ENCODE measurements at regions not wholly inside any gene's neighbourhood (a gene's known extent, or its start where the extent isn't known, plus 50 kb on each side); places are given as distances from the start of the nearest gene placed in this dataset.

DNA sequence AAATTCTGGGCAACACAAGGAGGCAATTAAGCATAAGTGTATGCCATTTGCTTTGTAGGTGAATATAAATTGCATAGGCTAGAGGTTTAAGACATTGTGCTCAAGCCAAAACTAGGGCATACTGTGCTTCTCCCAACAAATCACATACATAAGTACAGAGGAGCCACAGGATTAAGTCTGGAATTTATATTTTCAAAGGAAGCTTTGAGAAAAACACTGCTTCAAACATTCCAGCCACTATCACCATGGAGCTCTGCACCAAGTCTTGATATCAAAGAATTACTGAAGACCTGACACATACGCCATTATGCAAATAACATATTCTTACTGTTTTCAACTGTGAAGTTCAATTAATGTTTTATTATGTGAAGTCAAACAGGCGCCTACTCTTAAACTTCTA lies 119.4 kb upstream of the NPHP3 start:
- Mint-ChIP-seq H3K27me3 (ENCODE audit: unreplicated experiment) (peaks cover 1% of the 10 kb centered on the region), H3K4me1 (ENCODE audit: unreplicated experiment) (peaks cover 3% of the 10 kb centered on the region), H3K9me3 (ENCODE audit: unreplicated experiment) (no peaks in the 10 kb centered on the region), H3K36me3 (ENCODE audit: low read depth, unreplicated experiment) (no peaks in the 10 kb centered on the region), H3K4me3 (ENCODE audit: unreplicated experiment) (no peak overlapping the region), H3K27ac (ENCODE audit: unreplicated experiment) (no peak overlapping the region)
- DNase-seq (ENCODE audit: low spot score) = no peak
- TF ChIP-seq, protein P1, sequence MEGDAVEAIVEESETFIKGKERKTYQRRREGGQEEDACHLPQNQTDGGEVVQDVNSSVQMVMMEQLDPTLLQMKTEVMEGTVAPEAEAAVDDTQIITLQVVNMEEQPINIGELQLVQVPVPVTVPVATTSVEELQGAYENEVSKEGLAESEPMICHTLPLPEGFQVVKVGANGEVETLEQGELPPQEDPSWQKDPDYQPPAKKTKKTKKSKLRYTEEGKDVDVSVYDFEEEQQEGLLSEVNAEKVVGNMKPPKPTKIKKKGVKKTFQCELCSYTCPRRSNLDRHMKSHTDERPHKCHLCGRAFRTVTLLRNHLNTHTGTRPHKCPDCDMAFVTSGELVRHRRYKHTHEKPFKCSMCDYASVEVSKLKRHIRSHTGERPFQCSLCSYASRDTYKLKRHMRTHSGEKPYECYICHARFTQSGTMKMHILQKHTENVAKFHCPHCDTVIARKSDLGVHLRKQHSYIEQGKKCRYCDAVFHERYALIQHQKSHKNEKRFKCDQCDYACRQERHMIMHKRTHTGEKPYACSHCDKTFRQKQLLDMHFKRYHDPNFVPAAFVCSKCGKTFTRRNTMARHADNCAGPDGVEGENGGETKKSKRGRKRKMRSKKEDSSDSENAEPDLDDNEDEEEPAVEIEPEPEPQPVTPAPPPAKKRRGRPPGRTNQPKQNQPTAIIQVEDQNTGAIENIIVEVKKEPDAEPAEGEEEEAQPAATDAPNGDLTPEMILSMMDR (IDR thresholded peaks at IDR 0.05; ENCODE audit: unreplicated experiment) = no peak

DNA sequence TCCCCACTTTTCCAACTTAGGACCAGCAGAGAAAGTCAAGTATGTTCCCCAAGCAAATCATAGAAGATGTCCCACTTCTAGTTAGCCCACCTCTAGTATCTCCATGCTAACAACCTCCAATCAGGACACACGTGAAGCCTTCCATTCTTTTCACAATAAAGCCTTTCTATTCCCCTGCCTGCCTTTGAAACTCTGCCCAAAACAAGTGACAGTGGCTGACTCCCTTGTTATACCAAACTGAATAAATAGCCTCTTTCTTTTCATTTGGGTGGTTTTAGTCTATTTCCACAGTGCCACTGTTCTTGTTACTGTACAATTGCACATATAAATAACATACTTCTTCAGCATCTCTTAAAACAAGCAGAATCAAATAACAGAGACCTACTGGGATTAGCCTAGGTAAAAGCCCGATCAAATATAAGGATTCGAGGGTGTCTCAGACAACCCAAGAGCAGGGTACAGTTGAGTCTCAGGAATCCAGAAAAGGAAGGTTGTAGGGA lies 118.0 kb upstream of the NPHP3 start:
- no peak for DNase-seq (ENCODE audit: low spot score)
- no peak overlapping the region for H3K27ac Mint-ChIP-seq (ENCODE audit: unreplicated experiment)
- TF ChIP-seq, protein P1 (IDR thresholded peaks at IDR 0.05; ENCODE audit: unreplicated experiment) = no peak
- H3K27me3 Mint-ChIP-seq (ENCODE audit: unreplicated experiment) = peaks cover 1% of the 10 kb centered on the region
- no peaks in the 10 kb centered on the region for H3K36me3 Mint-ChIP-seq (ENCODE audit: low read depth, unreplicated experiment)
- H3K9me3 Mint-ChIP-seq (ENCODE audit: unreplicated experiment) = no peaks in the 10 kb centered on the region
- peaks cover 3% of the 10 kb centered on the region for H3K4me1 Mint-ChIP-seq (ENCODE audit: unreplicated experiment)
- no peak overlapping the region for H3K4me3 Mint-ChIP-seq (ENCODE audit: unreplicated experiment)

DNA sequence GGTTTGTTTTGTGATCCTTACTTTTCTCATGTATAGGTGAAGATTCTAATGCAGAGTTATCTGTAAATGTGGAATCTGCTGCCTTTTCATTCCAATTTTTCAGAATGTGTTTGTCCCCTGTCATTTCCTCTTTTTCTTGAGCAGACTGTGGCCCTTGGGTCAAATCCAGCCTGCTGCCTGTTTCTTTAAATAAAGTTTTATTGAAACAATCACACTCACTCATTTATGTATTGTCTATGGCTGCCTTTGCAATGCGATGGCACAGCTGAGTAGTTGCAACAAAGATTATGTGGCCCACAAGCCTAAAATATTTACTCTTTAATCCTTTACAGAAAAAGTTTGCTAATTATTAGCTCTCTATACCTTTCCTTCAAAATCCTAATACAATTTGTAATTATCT lies 116.3 kb upstream of the NPHP3 start:
- Mint-ChIP-seq H3K36me3 (ENCODE audit: low read depth, unreplicated experiment) (no peaks in the 10 kb centered on the region), H3K27me3 (ENCODE audit: unreplicated experiment) (no peaks in the 10 kb centered on the region), H3K27ac (ENCODE audit: unreplicated experiment) (no peak overlapping the region), H3K9me3 (ENCODE audit: unreplicated experiment) (no peaks in the 10 kb centered on the region), H3K4me3 (ENCODE audit: unreplicated experiment) (no peak overlapping the region), H3K4me1 (ENCODE audit: unreplicated experiment) (peaks cover 3% of the 10 kb centered on the region)
- TF ChIP-seq, protein P1 (IDR thresholded peaks at IDR 0.05; ENCODE audit: unreplicated experiment) = no peak
- no peak for DNase-seq (ENCODE audit: low spot score)

DNA sequence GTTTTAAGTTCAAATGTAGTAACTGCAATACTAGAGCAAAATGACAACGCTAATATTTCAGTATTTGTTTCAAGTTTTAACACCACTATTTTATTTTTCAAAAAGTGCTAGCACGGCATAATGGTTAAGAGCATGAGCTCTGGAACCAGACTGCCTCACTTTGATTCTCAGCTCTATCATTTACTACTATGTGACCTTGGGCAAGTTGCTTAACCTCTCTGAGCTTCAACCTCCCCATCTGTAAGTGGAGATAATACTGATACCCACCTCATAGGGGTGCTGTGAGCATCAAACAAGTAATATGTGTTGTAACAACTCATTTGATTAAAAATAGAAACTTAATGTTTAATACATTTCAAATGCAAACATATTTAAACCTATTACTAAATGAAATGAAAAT lies 115.4 kb upstream of the NPHP3 start:
- Mint-ChIP-seq H3K4me1 (ENCODE audit: unreplicated experiment) (peaks cover 3% of the 10 kb centered on the region), H3K4me3 (ENCODE audit: unreplicated experiment) (no peak overlapping the region), H3K27me3 (ENCODE audit: unreplicated experiment) (no peaks in the 10 kb centered on the region), H3K9me3 (ENCODE audit: unreplicated experiment) (no peaks in the 10 kb centered on the region), H3K27ac (ENCODE audit: unreplicated experiment) (no peak overlapping the region), H3K36me3 (ENCODE audit: low read depth, unreplicated experiment) (no peaks in the 10 kb centered on the region)
- TF ChIP-seq, protein P1 (IDR thresholded peaks at IDR 0.05; ENCODE audit: unreplicated experiment) = no peak
- DNase-seq (ENCODE audit: low spot score) = no peak

DNA sequence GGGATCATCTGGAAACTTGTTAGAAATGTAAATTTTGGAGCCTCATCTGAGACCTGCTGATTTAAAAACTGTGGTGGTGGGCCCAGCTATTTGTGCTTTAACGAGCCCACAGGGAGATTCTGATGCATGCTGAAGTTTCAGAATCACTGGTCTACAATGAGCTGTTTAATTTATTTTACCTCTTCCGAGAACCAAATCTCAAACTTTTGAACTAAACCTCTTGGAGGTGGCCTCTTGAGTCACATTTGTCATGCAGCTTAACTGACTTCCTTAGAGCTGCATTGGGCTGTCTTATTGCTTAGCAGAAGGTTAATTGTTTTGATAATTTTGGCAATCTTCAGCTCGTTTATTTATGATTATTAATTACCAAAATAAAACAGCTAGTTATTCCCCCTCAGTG lies 112.1 kb upstream of the NPHP3 start:
- H3K4me3 Mint-ChIP-seq (ENCODE audit: unreplicated experiment) = no peak overlapping the region
- H3K4me1 Mint-ChIP-seq (ENCODE audit: unreplicated experiment) = no peaks in the 10 kb centered on the region
- H3K9me3 Mint-ChIP-seq (ENCODE audit: unreplicated experiment) = no peaks in the 10 kb centered on the region

More for the DNA sequence above, 112.1 kb upstream of the NPHP3 start:
- no peak for DNase-seq (ENCODE audit: low spot score)
- H3K36me3 Mint-ChIP-seq (ENCODE audit: low read depth, unreplicated experiment) = no peaks in the 10 kb centered on the region
- no peaks in the 10 kb centered on the region for H3K27me3 Mint-ChIP-seq (ENCODE audit: unreplicated experiment)
- TF ChIP-seq, protein P1 (IDR thresholded peaks at IDR 0.05; ENCODE audit: unreplicated experiment) = no peak
- no peak overlapping the region for H3K27ac Mint-ChIP-seq (ENCODE audit: unreplicated experiment)

Measured in endothelial cell (in vitro differentiated cells).